ENCODE measurements at regions not wholly inside any gene's neighbourhood (a gene's known extent, or its start where the extent isn't known, plus 50 kb on each side); places are given as distances from the start of the nearest gene placed in this dataset.

DNA sequence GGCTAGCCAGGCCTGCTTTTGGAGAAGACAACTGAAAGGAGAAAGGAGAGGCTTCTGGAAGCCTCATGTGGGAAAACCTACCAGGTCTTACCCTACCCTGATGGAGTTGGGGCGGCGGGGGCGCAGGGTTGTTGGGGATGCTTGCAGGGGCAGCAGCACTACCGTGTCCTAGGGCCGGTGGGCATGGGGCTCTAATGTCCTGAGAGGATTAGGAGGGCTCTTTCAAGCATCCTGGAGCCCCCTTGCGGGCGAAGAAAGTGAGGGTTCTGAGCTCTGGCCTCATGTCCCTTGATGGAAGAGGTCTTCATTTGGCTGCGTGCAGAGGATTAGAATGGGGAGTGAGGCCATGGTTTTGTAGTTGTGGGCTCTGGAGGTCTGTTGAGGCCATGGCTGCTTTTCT is 86.9 kb upstream of the PITX1 start:
- no peak for TF ChIP-seq EZH2 (IDR thresholded peaks at IDR 0.05; ENCODE audit: insufficient read depth, poor library complexity, severe bottlenecking)
- no peak for TF ChIP-seq EZH2phosphoT487 (IDR thresholded peaks at IDR 0.05; ENCODE audit: insufficient read depth, low read depth)
